ENCODE measurements at regions not wholly inside any gene's neighbourhood (a gene's known extent, or its start where the extent isn't known, plus 50 kb on each side); places are given as distances from the start of the nearest gene placed in this dataset.

DNA sequence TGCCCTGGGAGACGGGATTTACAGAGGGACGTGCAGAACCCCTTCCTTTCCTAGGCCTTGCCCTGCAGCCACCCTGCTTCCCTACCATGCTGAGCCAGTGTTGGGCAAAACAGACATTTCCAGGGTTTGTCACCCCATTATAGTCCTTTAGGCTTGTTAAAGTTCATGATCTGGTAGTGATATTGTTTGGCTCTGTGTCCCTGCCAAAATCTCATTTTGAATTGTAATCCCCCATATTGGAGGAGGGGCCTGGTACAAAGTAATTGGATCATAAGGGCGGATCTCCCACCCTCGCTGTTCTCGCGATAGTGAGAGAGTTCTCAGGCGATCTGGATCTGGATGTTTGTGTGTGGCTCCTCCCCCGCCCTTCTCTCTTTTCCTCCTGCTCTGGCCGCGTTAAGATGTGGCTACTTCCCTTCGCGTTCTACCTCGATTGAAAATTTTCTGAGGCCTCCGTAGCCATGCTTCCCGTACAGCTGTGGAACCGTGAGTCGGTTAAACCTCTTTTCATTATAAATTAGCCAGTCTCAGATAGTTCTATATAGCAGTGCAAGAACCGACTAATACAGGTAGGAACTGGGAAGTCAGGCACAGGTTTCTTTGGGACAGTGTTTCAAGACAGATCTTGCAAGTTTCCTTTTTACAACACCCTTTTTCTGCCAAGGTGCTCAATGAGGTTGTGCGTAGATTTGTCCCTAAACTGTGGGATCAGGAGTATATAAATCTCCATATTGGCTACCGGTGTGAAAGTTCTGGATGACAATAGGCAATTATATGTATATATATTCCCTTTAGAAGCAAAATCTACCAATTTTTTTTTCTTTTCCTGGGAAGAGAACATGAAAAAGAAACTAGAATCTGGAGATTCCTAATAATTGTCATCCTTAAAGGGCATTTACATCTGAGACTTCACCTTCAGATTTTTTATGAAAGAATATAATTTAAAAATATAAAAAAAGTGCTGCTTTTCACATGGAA is 152.1 kb downstream of the SAMD5 start:
- Histone ChIP-seq H3K27ac (no peak overlapping the region), H3K27me3 (replicated peaks) (no peaks in the 10 kb centered on the region), H3K36me3 (replicated peaks) (no peaks in the 10 kb centered on the region), H3K4me3 (ENCODE audit: low read depth, low read length) (no peak overlapping the region)
- in situ Hi-C loops (cut with HindIII; ENCODE audit: low pct_ligation_motif_present, low sequenced_read_pairs), result no loop called here
- no peak for DNase-seq
- TF ChIP-seq, protein P1, sequence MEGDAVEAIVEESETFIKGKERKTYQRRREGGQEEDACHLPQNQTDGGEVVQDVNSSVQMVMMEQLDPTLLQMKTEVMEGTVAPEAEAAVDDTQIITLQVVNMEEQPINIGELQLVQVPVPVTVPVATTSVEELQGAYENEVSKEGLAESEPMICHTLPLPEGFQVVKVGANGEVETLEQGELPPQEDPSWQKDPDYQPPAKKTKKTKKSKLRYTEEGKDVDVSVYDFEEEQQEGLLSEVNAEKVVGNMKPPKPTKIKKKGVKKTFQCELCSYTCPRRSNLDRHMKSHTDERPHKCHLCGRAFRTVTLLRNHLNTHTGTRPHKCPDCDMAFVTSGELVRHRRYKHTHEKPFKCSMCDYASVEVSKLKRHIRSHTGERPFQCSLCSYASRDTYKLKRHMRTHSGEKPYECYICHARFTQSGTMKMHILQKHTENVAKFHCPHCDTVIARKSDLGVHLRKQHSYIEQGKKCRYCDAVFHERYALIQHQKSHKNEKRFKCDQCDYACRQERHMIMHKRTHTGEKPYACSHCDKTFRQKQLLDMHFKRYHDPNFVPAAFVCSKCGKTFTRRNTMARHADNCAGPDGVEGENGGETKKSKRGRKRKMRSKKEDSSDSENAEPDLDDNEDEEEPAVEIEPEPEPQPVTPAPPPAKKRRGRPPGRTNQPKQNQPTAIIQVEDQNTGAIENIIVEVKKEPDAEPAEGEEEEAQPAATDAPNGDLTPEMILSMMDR (IDR thresholded peaks at IDR 0.05; ENCODE audit: low read depth, low read length, missing control alignments), result no peak

DNA sequence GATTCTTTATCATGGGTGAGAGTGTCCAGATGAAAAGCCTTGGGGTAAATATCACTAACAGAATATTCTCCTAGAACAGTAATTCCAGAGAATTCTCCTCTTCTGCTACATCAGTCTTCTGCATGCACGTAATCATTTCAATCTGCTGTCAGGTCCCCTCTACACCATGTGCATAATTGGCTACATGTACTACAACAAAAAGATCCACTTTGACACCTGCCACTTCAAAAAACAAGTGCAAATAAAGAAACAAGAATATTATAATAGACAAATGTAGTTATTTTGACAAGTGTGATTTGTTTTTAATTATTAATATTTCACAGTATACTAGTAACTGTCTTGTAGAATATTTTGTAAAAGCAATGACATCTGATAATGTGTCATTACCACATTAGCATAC is 154.2 kb downstream of the SAMD5 start:
- TF ChIP-seq, protein P1 (IDR thresholded peaks at IDR 0.05; ENCODE audit: low read depth, low read length, missing control alignments), result no peak
- no peak for DNase-seq
- in situ Hi-C loops (cut with HindIII; ENCODE audit: low pct_ligation_motif_present, low sequenced_read_pairs), result no loop called here
- Histone ChIP-seq H3K27me3 (replicated peaks) (no peaks in the 10 kb centered on the region), H3K4me3 (ENCODE audit: low read depth, low read length) (no peak overlapping the region), H3K27ac (no peak overlapping the region), H3K36me3 (replicated peaks) (no peaks in the 10 kb centered on the region)

DNA sequence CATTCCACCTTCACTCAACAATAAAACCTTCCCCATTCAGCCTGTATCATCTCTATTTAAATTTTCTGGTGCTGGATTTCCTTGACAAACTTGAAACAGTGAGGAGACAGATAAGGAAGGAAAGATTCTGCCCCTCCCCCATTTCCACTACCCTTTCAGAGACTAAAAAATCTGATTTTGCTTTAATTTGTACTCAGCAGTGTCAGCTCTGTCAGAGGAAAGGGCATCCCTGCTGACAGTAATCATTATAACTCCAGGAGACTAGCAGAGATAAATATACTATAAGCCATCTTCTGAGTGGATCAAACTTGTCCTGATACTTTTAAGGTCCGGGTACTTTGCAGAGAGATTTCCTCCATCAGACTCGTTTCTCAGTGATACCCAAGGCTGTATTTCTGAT is 155.6 kb downstream of the SAMD5 start:
- TF ChIP-seq, protein P1 (IDR thresholded peaks at IDR 0.05; ENCODE audit: low read depth, low read length, missing control alignments), result no peak
- no peak overlapping the region for H3K4me3 ChIP-seq (ENCODE audit: low read depth, low read length)
- in situ Hi-C loops (cut with HindIII; ENCODE audit: low pct_ligation_motif_present, low sequenced_read_pairs), result no loop called here

DNA sequence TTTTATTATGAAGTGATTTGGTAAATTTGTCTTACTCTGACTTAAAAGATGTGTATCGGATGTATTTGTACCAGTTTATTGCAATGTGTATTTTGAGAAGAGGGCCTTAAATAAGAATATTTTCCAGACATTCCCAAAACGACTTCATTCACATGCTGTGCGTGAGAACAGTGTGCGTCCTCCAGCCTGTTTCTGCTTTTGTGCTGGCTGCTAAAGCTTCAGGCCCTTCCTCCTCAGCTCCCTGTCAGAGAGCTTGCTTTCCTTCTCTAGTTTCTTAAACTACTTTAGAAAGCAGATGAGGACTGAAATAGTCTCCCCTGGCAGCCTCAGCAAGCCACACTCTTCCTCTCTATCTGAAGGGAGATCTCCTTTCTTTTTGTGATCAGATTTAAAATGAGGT is 157.8 kb downstream of the SAMD5 start:
- peak; percentile 9 for DNase-seq
- H3K4me3 ChIP-seq (ENCODE audit: low read depth, low read length), result no peak overlapping the region
- H3K27me3 ChIP-seq (replicated peaks), result no peaks in the 10 kb centered on the region
- no peaks in the 10 kb centered on the region for H3K36me3 ChIP-seq (replicated peaks)
- H3K27ac ChIP-seq, result no peak overlapping the region
- in situ Hi-C loops (cut with HindIII; ENCODE audit: low pct_ligation_motif_present, low sequenced_read_pairs), result no loop called here
- TF ChIP-seq, protein P1 (IDR thresholded peaks at IDR 0.05; ENCODE audit: low read depth, low read length, missing control alignments), result no peak

More for the DNA sequence above, 155.6 kb downstream of the SAMD5 start:
- DNase-seq, result no peak
- no peak overlapping the region for H3K27ac ChIP-seq
- H3K36me3 ChIP-seq (replicated peaks), result no peaks in the 10 kb centered on the region
- no peaks in the 10 kb centered on the region for H3K27me3 ChIP-seq (replicated peaks)

DNA sequence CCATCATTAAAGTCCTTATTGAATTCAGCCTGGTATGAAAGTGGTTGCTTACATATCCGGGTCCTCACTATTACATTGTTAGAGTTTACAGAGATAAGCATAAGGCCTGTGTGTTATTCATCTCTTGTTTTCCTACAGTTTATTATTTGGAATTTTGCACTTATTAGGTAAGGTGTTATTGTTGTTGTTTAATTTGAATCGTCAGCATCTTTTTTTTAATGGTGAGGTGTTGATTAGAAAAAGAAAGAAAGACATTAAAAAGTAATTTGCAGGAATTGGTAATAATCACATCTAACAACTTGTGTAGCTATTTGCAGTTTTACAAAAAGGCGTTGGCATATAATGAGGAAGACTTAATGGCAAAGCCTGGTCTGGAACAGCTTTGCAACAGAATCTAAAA is 158.6 kb downstream of the SAMD5 start:
- H3K27ac ChIP-seq, result no peak overlapping the region
- H3K36me3 ChIP-seq (replicated peaks), result no peaks in the 10 kb centered on the region
- H3K4me3 ChIP-seq (ENCODE audit: low read depth, low read length), result no peak overlapping the region
- in situ Hi-C loops (cut with HindIII; ENCODE audit: low pct_ligation_motif_present, low sequenced_read_pairs), result no loop called here
- no peak for DNase-seq
- TF ChIP-seq, protein P1 (IDR thresholded peaks at IDR 0.05; ENCODE audit: low read depth, low read length, missing control alignments), result no peak
- H3K27me3 ChIP-seq (replicated peaks), result no peaks in the 10 kb centered on the region

Data from brain microvascular endothelial cell (primary cell).